Naive thymus-derived CD4-positive, alpha-beta T cell (primary cell): ENCODE measurements at regions not wholly inside any gene's neighbourhood (a gene's known extent, or its start where the extent isn't known, plus 50 kb on each side); places are given as distances from the start of the nearest gene placed in this dataset.

Experiments used
- ATAC-seq: fragments of 150-1000 bp; cut with Tn5 transposase; 2 replicates; pipeline ENCODE4 v1.10.0; 2021; ENCODE audit warnings: mild to moderate bottlenecking, moderate library complexity
- CTCF ChIA-PET: fragments of 350-600 bp; sonication (Branson Sonifier 250); formaldehyde crosslinking; loops from one replicate; lab custom pipeline; 2021; ENCODE audit warnings: antibody characterized with exemption; lab: Charles Lee
- POLR2A ChIA-PET: fragments of 350-600 bp; sonication (Branson Sonifier 250); formaldehyde crosslinking; loops from one replicate; lab custom pipeline; 2021; ENCODE audit warnings: antibody characterized with exemption, inconsistent platforms; lab: Charles Lee
- DNase-seq, 9 donors: peaks; one replicate each; pipeline versions ENCODE4 v3.0.0 to v3.0.0-alpha.2; 2020 to 2022; ENCODE audit warnings: mixed read lengths in 1 of 9
- H3K27ac ChIP-seq: one replicate; pipeline ENCODE4 v1.7.0; 2013; ENCODE audit warnings: mild to moderate bottlenecking, low read depth, low read length, moderate library complexity
- H3K27me3 ChIP-seq, 2 donors: one replicate each; pipeline ENCODE4 v1.7.0; 2013; ENCODE audit warnings: low read length in 2 of 2, mild to moderate bottlenecking in 2 of 2, moderate library complexity in 2 of 2; ENCODE audit not compliant: control insufficient read depth in 2 of 2, insufficient read depth in 2 of 2
- H3K36me3 ChIP-seq, 3 experiments: 1 replicate in 2 of 3; 2 replicates in 1 of 3; pipeline ENCODE4 v1.7.0; 2013; ENCODE audit warnings: low read length in 3 of 3, mild to moderate bottlenecking in 3 of 3, moderate library complexity in 1 of 3; ENCODE audit not compliant: insufficient read depth in 3 of 3, control insufficient read depth in 2 of 3
- H3K4me1 ChIP-seq, 2 donors: one replicate each; pipeline ENCODE4 v1.7.0; 2013; ENCODE audit warnings: low read length in 2 of 2, mild to moderate bottlenecking in 2 of 2, moderate library complexity in 1 of 2; ENCODE audit not compliant: control insufficient read depth in 2 of 2, insufficient read depth in 2 of 2
- H3K4me3 ChIP-seq: 2 replicates; pipeline ENCODE4 v1.7.0; 2013; ENCODE audit warnings: mild to moderate bottlenecking, low read length
- H3K9me3 ChIP-seq, 3 experiments: 1 replicate in 2 of 3; 2 replicates in 1 of 3; pipeline ENCODE4 v1.7.0; 2013; ENCODE audit warnings: low read length in 3 of 3; ENCODE audit not compliant: control insufficient read depth in 2 of 3
- H3K27ac Mint-ChIP-seq, 9 donors: one replicate each; pipeline ENCODE4 v1.8.0; 2020 to 2022; ENCODE audit warnings: mixed read lengths in 9 of 9, mild to moderate bottlenecking in 8 of 9, moderate library complexity in 5 of 9, inconsistent platforms in 2 of 9
- H3K27me3 Mint-ChIP-seq, 5 donors: one replicate each; pipeline ENCODE4 v1.8.0; 2021 to 2022; ENCODE audit warnings: mixed read lengths in 5 of 5, mild to moderate bottlenecking in 1 of 5
- H3K36me3 Mint-ChIP-seq, 5 donors: one replicate each; pipeline ENCODE4 v1.8.0; 2020 to 2022; ENCODE audit warnings: mixed read lengths in 5 of 5, mild to moderate bottlenecking in 3 of 5, inconsistent platforms in 1 of 5
- H3K4me1 Mint-ChIP-seq, 7 donors: one replicate each; pipeline ENCODE4 v1.8.0; 2020 to 2022; ENCODE audit warnings: mixed read lengths in 7 of 7, mild to moderate bottlenecking in 3 of 7, inconsistent platforms in 1 of 7
- H3K4me3 Mint-ChIP-seq, 10 donors: one replicate each; pipeline ENCODE4 v1.8.0; 2020 to 2022; ENCODE audit warnings: mild to moderate bottlenecking in 10 of 10, mixed read lengths in 10 of 10, moderate library complexity in 6 of 10, inconsistent platforms in 2 of 10
- H3K9me3 Mint-ChIP-seq, 11 donors: one replicate each; pipeline ENCODE4 v1.8.0; 2020 to 2022; ENCODE audit warnings: mixed read lengths in 11 of 11, mild to moderate bottlenecking in 4 of 11, inconsistent platforms in 1 of 11, moderate library complexity in 1 of 11
- intact Hi-C, 2 donors: fragments of 100-400 bp; cut with micrococcal nuclease; formaldehyde crosslinking; loops; one replicate each; pipeline ENCODE4 v1.15.1; 2023

- H3K9me3 ChIP-seq, result no peaks in the 10 kb centered on the region
- H3K27me3 ChIP-seq, result no peaks in the 10 kb centered on the region
- no peak overlapping the region for H3K27ac Mint-ChIP-seq
- H3K36me3 ChIP-seq, result no peaks in the 10 kb centered on the region
- POLR2A ChIA-PET, result no interaction called here
- H3K4me1 ChIP-seq, result no peaks in the 10 kb centered on the region
- intact Hi-C loops, result no loop called here
- no peak overlapping the region for H3K4me3 ChIP-seq
- H3K4me3 Mint-ChIP-seq, result no peak overlapping the region
- H3K4me1 Mint-ChIP-seq, result peaks cover 0 to 4% (median 0%) of the 10 kb centered on the region in 7 donors
- no peaks in the 10 kb centered on the region for H3K36me3 Mint-ChIP-seq
- DNase-seq, result no peak
- ATAC-seq, result no peak
- H3K27me3 Mint-ChIP-seq, result no peaks in the 10 kb centered on the region
- peaks cover 4 to 22% (median 10%) of the 10 kb centered on the region in 11 donors for H3K9me3 Mint-ChIP-seq
- no peak overlapping the region for H3K27ac ChIP-seq
- CTCF ChIA-PET, result no interaction called here
Observed at GRCh38 chr7:20504060-20504459, 111.4 kb upstream of the ABCB5 start.

- Histone ChIP-seq H3K36me3 (no peaks in the 10 kb centered on the region), H3K27me3 (no peaks in the 10 kb centered on the region), H3K9me3 (no peaks in the 10 kb centered on the region), H3K27ac (no peak overlapping the region), H3K4me1 (no peaks in the 10 kb centered on the region), H3K4me3 (no peak overlapping the region)
- no peak for ATAC-seq
- Mint-ChIP-seq H3K36me3 (no peaks in the 10 kb centered on the region), H3K4me1 (peaks cover 0 to 4% (median 0%) of the 10 kb centered on the region in 7 donors), H3K27ac (no peak overlapping the region), H3K9me3 (peaks cover 0 to 10% (median 6%) of the 10 kb centered on the region in 11 donors), H3K4me3 (no peak overlapping the region), H3K27me3 (no peaks in the 10 kb centered on the region)
- intact Hi-C loops, result no loop called here
- CTCF ChIA-PET, result no interaction called here
- DNase-seq, result no peak
- POLR2A ChIA-PET, result no interaction called here
Observed at GRCh38 chr7:20506175-20506574, 109.3 kb upstream of the ABCB5 start.

GRCh38 chr7:20507157-20507556 lies 108.3 kb upstream of the ABCB5 start:
- H3K27me3 Mint-ChIP-seq, result no peaks in the 10 kb centered on the region
- no peaks in the 10 kb centered on the region for H3K9me3 ChIP-seq
- no peak overlapping the region for H3K4me3 Mint-ChIP-seq
- no peak for DNase-seq
- H3K27ac ChIP-seq, result no peak overlapping the region
- no peaks in the 10 kb centered on the region for H3K27me3 ChIP-seq
- H3K36me3 Mint-ChIP-seq, result no peaks in the 10 kb centered on the region
- H3K4me1 Mint-ChIP-seq, result peaks cover 0 to 4% (median 0%) of the 10 kb centered on the region in 7 donors
- no peak overlapping the region for H3K4me3 ChIP-seq
- H3K9me3 Mint-ChIP-seq, result peaks cover 0 to 6% (median under 1%) of the 10 kb centered on the region in 11 donors
- POLR2A ChIA-PET, result no interaction called here
- H3K36me3 ChIP-seq, result no peaks in the 10 kb centered on the region
- no peak for ATAC-seq
- CTCF ChIA-PET, result no interaction called here
- H3K27ac Mint-ChIP-seq, result no peak overlapping the region
- intact Hi-C loops, result no loop called here
- H3K4me1 ChIP-seq, result no peaks in the 10 kb centered on the region

GRCh38 chr7:20508109-20508508 lies 107.4 kb upstream of the ABCB5 start:
- H3K36me3 Mint-ChIP-seq, result no peaks in the 10 kb centered on the region
- Histone ChIP-seq H3K27ac (no peak overlapping the region), H3K4me3 (no peak overlapping the region), H3K4me1 (no peaks in the 10 kb centered on the region), H3K27me3 (no peaks in the 10 kb centered on the region), H3K36me3 (no peaks in the 10 kb centered on the region), H3K9me3 (no peaks in the 10 kb centered on the region)
- H3K27me3 Mint-ChIP-seq, result no peaks in the 10 kb centered on the region
- ChIA-PET POLR2A (no interaction called here), CTCF (no interaction called here)
- DNase-seq, result no peak
- H3K27ac Mint-ChIP-seq, result no peak overlapping the region
- ATAC-seq, result peak; percentile 71
- peaks cover 0 to 4% (median 0%) of the 10 kb centered on the region in 7 donors for H3K4me1 Mint-ChIP-seq
- peaks cover 0 to 6% (median 0%) of the 10 kb centered on the region in 11 donors for H3K9me3 Mint-ChIP-seq
- H3K4me3 Mint-ChIP-seq, result no peak overlapping the region
- intact Hi-C loops, result no loop called here

GRCh38 chr7:20509892-20510572 lies 105.4 kb upstream of the ABCB5 start:
- Mint-ChIP-seq H3K9me3 (peaks cover 0 to 6% (median 0%) of the 10 kb centered on the region in 11 donors), H3K36me3 (no peaks in the 10 kb centered on the region), H3K4me3 (no peak overlapping the region), H3K27ac (no peak overlapping the region), H3K27me3 (no peaks in the 10 kb centered on the region), H3K4me1 (peaks cover 0 to 4% (median 0%) of the 10 kb centered on the region in 7 donors)
- ATAC-seq, result no peak
- DNase-seq, result no peak
- intact Hi-C loops, result no loop called here
- Histone ChIP-seq H3K9me3 (no peaks in the 10 kb centered on the region), H3K4me3 (no peak overlapping the region), H3K36me3 (no peaks in the 10 kb centered on the region), H3K27ac (no peak overlapping the region), H3K4me1 (no peaks in the 10 kb centered on the region), H3K27me3 (no peaks in the 10 kb centered on the region)
- ChIA-PET POLR2A (no interaction called here), CTCF (no interaction called here)

GRCh38 chr7:20510573-20510900 lies 104.9 kb upstream of the ABCB5 start:
- ChIA-PET CTCF (no interaction called here), POLR2A (no interaction called here)
- no peaks in the 10 kb centered on the region for H3K36me3 Mint-ChIP-seq
- H3K9me3 Mint-ChIP-seq, result peaks cover 0 to 6% (median 0%) of the 10 kb centered on the region in 11 donors
- H3K4me1 ChIP-seq, result no peaks in the 10 kb centered on the region
- ATAC-seq, result no peak
- no peaks in the 10 kb centered on the region for H3K9me3 ChIP-seq
- H3K27me3 Mint-ChIP-seq, result no peaks in the 10 kb centered on the region
- H3K4me1 Mint-ChIP-seq, result peaks cover 0 to 4% (median 0%) of the 10 kb centered on the region in 7 donors
- intact Hi-C loops, result no loop called here
- no peak for DNase-seq
- no peak overlapping the region for H3K4me3 ChIP-seq
- no peak overlapping the region for H3K4me3 Mint-ChIP-seq
- no peak overlapping the region for H3K27ac Mint-ChIP-seq
- H3K36me3 ChIP-seq, result no peaks in the 10 kb centered on the region
- no peak overlapping the region for H3K27ac ChIP-seq
- H3K27me3 ChIP-seq, result no peaks in the 10 kb centered on the region

- DNase-seq (no peak), ATAC-seq (no peak)
- Mint-ChIP-seq H3K27me3 (no peaks in the 10 kb centered on the region), H3K36me3 (no peaks in the 10 kb centered on the region), H3K27ac (no peak overlapping the region), H3K4me3 (no peak overlapping the region), H3K4me1 (no peaks in the 10 kb centered on the region), H3K9me3 (peaks cover 0 to 5% (median 0%) of the 10 kb centered on the region in 11 donors)
- Histone ChIP-seq H3K4me1 (no peaks in the 10 kb centered on the region), H3K9me3 (no peaks in the 10 kb centered on the region), H3K27me3 (no peaks in the 10 kb centered on the region), H3K27ac (no peak overlapping the region), H3K36me3 (no peaks in the 10 kb centered on the region), H3K4me3 (no peak overlapping the region)
- ChIA-PET CTCF (no interaction called here), POLR2A (no interaction called here)
- intact Hi-C loops, result no loop called here
Observed at GRCh38 chr7:20513341-20513740, 102.1 kb upstream of the ABCB5 start.
